Ascending aorta (tissue), 2 donors: ENCODE measurements at regions not wholly inside any gene's neighbourhood (a gene's known extent, or its start where the extent isn't known, plus 50 kb on each side); places are given as distances from the start of the nearest gene placed in this dataset.

Experiments used
- DNase-seq, 2 donors: peaks; one replicate each; pipeline ENCODE4 v3.0.0-alpha.2; 2019; ENCODE audit warnings: low spot score in 2 of 2
- H3K27ac ChIP-seq, 2 donors: fragments of 200-600 bp; sonication (generic); one replicate each; pipeline ENCODE4 v1.5.1; 2016 to 2017; ENCODE audit warnings: mild to moderate bottlenecking in 1 of 2
- H3K27me3 ChIP-seq: fragments of 200-600 bp; sonication (generic); one replicate; pipeline ENCODE4 v1.5.1; 2017
- H3K36me3 ChIP-seq, 2 donors: fragments of 200-600 bp; sonication (generic); one replicate each; pipeline ENCODE4 v1.5.1; 2016
- H3K4me1 ChIP-seq, 2 donors: fragments of 200-600 bp; sonication (generic); one replicate each; pipeline ENCODE4 v1.5.1; 2016 to 2017; ENCODE audit warnings: mild to moderate bottlenecking in 1 of 2
- H3K4me3 ChIP-seq, 2 donors: fragments of 200-600 bp; sonication (generic); one replicate each; pipeline ENCODE4 v1.5.1; 2016 to 2017; ENCODE audit warnings: mild to moderate bottlenecking in 1 of 2
- H3K9me3 ChIP-seq, 2 donors: fragments of 200-600 bp; sonication (generic); one replicate each; pipeline ENCODE4 v1.5.1; 2016
- intact Hi-C: fragments of 100-400 bp; cut with DNase I; formaldehyde crosslinking; loops from one replicate; pipeline ENCODE4 v1.15.1; 2023
- TF ChIP-seq, protein P1 (sequence below), 3 experiments: fragments of 200-600 bp in 2 of 3; fragments of 450-650 bp in 1 of 3; sonication (generic) in 2 of 3; IDR thresholded peaks; one replicate each; pipeline ENCODE4 v1.5.1; 2016 to 2019; ENCODE audit warnings: antibody characterized with exemption in 3 of 3, mild to moderate bottlenecking in 1 of 3, moderate library complexity in 1 of 3

DNA sequence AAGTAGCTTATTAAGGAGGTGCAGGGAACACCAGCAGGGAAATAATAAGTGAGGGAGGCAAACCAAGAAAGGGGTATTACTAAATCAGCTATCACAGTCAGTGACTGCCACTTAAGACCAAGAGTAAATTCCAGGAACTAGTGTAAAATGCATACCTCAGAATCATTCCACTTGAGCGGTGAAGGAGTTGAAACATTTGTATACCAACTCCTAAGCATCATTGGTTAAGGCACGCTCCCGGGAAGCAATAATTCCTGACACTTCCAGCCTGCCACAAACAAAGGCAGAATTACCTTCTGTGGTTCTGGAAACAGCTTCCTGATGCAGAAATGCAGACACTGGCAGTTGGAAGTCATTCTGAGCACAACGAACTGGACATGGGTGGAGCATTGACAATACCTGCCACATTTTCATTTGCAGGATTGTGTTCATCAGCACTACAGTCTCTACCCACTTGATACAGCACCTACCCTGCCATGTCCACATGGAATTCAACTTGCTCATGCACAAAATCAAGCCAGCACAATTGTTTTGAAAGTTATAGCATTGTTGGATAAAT, 82.1 kb downstream of the PPP1R2C start:
- intact Hi-C loops, result no loop called here
- no peak for DNase-seq
- no peaks in the 10 kb centered on the region for H3K4me1 ChIP-seq
- no peak overlapping the region for H3K4me3 ChIP-seq
- TF ChIP-seq, protein P1, sequence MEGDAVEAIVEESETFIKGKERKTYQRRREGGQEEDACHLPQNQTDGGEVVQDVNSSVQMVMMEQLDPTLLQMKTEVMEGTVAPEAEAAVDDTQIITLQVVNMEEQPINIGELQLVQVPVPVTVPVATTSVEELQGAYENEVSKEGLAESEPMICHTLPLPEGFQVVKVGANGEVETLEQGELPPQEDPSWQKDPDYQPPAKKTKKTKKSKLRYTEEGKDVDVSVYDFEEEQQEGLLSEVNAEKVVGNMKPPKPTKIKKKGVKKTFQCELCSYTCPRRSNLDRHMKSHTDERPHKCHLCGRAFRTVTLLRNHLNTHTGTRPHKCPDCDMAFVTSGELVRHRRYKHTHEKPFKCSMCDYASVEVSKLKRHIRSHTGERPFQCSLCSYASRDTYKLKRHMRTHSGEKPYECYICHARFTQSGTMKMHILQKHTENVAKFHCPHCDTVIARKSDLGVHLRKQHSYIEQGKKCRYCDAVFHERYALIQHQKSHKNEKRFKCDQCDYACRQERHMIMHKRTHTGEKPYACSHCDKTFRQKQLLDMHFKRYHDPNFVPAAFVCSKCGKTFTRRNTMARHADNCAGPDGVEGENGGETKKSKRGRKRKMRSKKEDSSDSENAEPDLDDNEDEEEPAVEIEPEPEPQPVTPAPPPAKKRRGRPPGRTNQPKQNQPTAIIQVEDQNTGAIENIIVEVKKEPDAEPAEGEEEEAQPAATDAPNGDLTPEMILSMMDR (IDR thresholded peaks at IDR 0.05), result no peak
- H3K9me3 ChIP-seq, result no peaks in the 10 kb centered on the region
- H3K36me3 ChIP-seq, result no peaks in the 10 kb centered on the region
- H3K27me3 ChIP-seq, result no peaks in the 10 kb centered on the region
- no peak overlapping the region for H3K27ac ChIP-seq

DNA sequence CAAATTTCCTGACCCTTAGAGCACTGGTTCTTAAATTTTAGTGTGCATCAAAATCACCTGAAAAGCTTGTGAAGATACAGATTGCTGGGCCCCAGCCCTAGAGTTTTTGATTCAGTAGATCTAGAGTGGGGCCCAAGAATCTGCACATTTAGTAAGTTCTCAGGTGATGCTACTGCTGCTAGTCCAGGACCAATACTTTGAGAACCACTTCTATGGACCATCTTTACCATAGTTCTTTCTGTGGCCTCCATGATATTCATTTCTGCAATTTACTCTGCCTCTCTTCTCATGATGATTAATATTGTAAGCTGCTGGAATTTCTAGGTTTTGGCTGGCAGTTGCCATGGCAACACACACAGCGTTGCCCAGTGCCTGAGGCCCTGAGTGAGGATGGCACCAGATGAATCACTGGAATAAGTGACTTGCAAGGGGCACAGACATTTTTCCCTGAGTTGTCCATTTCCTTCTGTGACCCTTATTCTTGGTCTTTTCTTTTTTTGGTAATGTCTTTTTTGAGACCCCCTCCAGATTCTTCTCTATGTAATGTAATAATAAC, 83.6 kb downstream of the PPP1R2C start:
- Histone ChIP-seq H3K4me1 (no peaks in the 10 kb centered on the region), H3K4me3 (no peak overlapping the region), H3K27ac (no peak overlapping the region), H3K9me3 (no peaks in the 10 kb centered on the region), H3K36me3 (no peaks in the 10 kb centered on the region), H3K27me3 (no peaks in the 10 kb centered on the region)
- intact Hi-C loops, result no loop called here
- TF ChIP-seq, protein P1 (IDR thresholded peaks at IDR 0.05), result no peak
- DNase-seq, result no peak

DNA sequence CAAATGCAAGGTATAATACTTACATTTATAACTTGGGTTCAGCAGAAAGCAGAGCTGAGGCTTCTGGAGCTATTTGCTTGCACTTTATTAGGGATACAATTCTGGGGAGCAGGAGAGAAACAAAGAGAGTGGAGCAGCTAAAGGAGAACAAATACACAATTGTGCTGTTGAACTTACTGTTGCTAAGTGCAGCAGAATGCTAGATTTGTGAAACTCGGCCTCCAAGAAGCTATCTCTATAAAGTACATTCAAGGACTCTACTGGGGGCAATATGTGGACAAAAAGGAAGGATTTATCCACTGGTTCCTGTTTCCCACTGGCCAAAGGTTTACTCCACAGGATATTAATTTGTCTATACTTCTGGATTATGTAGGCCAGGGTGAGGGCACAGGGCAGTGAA, 86.8 kb downstream of the PPP1R2C start:
- DNase-seq, result no peak
- TF ChIP-seq, protein P1 (IDR thresholded peaks at IDR 0.05), result no peak
- Histone ChIP-seq H3K4me3 (no peak overlapping the region), H3K4me1 (no peaks in the 10 kb centered on the region), H3K27ac (no peak overlapping the region), H3K9me3 (no peaks in the 10 kb centered on the region), H3K36me3 (no peaks in the 10 kb centered on the region), H3K27me3 (no peaks in the 10 kb centered on the region)
- intact Hi-C loops, result no loop called here

DNA sequence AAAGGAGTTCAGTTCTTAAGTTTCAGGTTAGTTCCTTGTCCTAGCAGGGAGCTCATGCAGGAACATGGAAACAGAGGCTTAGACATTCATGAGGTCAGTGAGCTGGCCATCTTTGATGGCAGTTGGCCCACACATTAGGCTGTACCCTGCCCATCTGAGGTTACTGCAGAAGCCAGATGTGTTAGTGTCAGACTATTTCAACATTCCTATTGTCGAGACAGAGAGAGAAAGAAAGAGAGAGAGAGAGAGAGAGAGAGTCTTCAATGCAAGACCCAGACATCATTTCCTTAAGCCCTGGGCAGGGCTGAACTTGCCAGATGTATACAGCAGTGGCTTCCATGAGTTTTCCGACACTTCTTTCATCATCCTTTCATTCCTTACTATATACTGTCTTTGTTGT, 91.3 kb downstream of the PPP1R2C start:
- Histone ChIP-seq H3K9me3 (no peaks in the 10 kb centered on the region), H3K4me1 (no peaks in the 10 kb centered on the region), H3K36me3 (no peaks in the 10 kb centered on the region), H3K27me3 (no peaks in the 10 kb centered on the region), H3K4me3 (no peak overlapping the region), H3K27ac (no peak overlapping the region)
- intact Hi-C loops, result no loop called here
- TF ChIP-seq, protein P1 (IDR thresholded peaks at IDR 0.05), result no peak
- DNase-seq, result no peak

DNA sequence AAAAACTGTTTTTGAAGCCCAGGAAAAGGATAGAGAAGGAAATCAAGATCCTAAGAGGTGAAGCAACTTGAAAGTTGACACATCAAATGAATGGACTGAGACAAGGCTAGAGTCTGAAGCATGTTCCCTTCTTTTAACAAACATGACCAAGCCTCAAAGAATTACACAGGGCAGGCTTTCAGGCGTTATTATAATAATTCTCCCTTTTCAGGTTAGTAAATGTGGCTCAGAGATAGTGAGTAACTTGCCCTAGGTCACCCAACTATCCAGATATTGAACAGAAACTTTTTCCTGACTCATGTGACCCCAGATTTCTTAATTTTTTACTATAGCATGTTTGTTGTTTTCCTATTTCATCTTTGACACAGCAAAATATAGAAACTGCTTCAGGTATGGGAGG, 91.7 kb downstream of the PPP1R2C start:
- intact Hi-C loops, result no loop called here
- TF ChIP-seq, protein P1 (IDR thresholded peaks at IDR 0.05), result no peak
- Histone ChIP-seq H3K27me3 (no peaks in the 10 kb centered on the region), H3K9me3 (no peaks in the 10 kb centered on the region), H3K4me3 (no peak overlapping the region), H3K4me1 (no peaks in the 10 kb centered on the region), H3K36me3 (no peaks in the 10 kb centered on the region), H3K27ac (no peak overlapping the region)
- no peak for DNase-seq

DNA sequence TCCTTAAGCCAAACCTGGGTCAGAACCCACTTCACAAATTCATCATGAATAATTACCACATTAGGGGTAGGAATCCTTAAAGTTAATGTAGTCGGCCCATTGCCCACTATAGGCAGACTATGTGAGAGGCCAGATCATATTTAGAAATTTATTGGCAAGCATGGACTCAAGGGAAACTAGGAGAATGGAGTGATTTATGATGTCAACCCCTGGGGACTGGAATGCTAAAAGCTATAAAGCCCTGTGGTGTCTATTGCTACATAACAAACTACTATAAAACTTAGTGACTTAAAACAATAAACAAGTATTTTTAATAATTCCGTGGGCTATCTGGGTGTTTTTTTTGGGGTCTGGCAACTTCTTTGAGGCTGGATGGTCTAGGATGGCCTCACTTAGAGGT, 93.9 kb downstream of the PPP1R2C start:
- intact Hi-C loops, result no loop called here
- Histone ChIP-seq H3K4me1 (no peaks in the 10 kb centered on the region), H3K9me3 (no peaks in the 10 kb centered on the region), H3K27me3 (no peaks in the 10 kb centered on the region), H3K36me3 (no peaks in the 10 kb centered on the region), H3K27ac (no peak overlapping the region), H3K4me3 (no peak overlapping the region)
- no peak for DNase-seq
- TF ChIP-seq, protein P1 (IDR thresholded peaks at IDR 0.05), result no peak
